ENCODE measurements at regions not wholly inside any gene's neighbourhood (a gene's known extent, or its start where the extent isn't known, plus 50 kb on each side); places are given as distances from the start of the nearest gene placed in this dataset.

DNA sequence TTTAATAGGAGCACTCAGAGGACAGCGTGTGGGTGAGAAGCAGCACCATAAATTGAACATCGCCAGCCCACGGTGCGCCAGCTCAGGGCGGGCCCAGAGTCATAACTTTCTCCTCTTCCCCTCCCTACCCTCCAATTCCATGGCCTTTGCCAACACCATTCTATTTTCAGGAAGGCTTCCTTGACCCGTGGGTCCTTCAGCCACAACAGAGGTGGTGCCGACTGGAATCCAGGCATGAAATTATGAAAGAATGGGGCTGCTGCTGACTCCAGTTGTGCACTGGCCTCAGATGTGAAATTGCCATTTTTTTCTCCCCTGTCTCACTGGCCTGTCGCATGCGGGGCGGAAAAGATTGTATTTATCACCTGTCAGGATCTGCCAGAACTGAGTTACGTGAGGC, 345.9 kb downstream of the MIAT start:
- TF ChIP-seq, protein P1, sequence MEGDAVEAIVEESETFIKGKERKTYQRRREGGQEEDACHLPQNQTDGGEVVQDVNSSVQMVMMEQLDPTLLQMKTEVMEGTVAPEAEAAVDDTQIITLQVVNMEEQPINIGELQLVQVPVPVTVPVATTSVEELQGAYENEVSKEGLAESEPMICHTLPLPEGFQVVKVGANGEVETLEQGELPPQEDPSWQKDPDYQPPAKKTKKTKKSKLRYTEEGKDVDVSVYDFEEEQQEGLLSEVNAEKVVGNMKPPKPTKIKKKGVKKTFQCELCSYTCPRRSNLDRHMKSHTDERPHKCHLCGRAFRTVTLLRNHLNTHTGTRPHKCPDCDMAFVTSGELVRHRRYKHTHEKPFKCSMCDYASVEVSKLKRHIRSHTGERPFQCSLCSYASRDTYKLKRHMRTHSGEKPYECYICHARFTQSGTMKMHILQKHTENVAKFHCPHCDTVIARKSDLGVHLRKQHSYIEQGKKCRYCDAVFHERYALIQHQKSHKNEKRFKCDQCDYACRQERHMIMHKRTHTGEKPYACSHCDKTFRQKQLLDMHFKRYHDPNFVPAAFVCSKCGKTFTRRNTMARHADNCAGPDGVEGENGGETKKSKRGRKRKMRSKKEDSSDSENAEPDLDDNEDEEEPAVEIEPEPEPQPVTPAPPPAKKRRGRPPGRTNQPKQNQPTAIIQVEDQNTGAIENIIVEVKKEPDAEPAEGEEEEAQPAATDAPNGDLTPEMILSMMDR (IDR thresholded peaks at IDR 0.05; ENCODE audit: insufficient read depth, low read depth, low read length) = no peak
- TF ChIP-seq EZH2 (IDR thresholded peaks at IDR 0.05; ENCODE audit: insufficient read depth, low read length) = no peak

Data from astrocyte (in vitro differentiated cells and primary cell).